ENCODE measurements at regions not wholly inside any gene's neighbourhood (a gene's known extent, or its start where the extent isn't known, plus 50 kb on each side); places are given as distances from the start of the nearest gene placed in this dataset.

GRCh38 chrX:83108278-83108677, 399.8 kb upstream of the POU3F4 start:
- no peaks in the 10 kb centered on the region for H3K36me3 ChIP-seq (ENCODE audit: control insufficient read depth in 1 of 2, insufficient read depth in 2 of 2, low read length in 2 of 2)
- no peak overlapping the region for H3K4me3 ChIP-seq (replicated peaks in 1 of 2; ENCODE audit: low read depth in 1 of 2, low read length in 2 of 2)
- intact Hi-C loops (cut with micrococcal nuclease), result no loop called here
- no peaks in the 10 kb centered on the region for H3K9me2 ChIP-seq (ENCODE audit: insufficient read depth)
- no peaks in the 10 kb centered on the region for H3K79me2 ChIP-seq (ENCODE audit: insufficient read depth, low read length)
- H3K27me3 ChIP-seq (ENCODE audit: insufficient read depth, low read length), result no peaks in the 10 kb centered on the region
- CTCF ChIA-PET, result no interaction called here
- no peaks in the 10 kb centered on the region for H3K4me1 ChIP-seq (ENCODE audit: control insufficient read depth in 1 of 2, insufficient read depth in 2 of 2, low read length in 2 of 2)
- TF ChIP-seq POLR2A (IDR thresholded peaks at IDR 0.05; ENCODE audit: borderline replicate concordance, extremely low read depth, insufficient read depth, insufficient read length) (no peak), SIN3A (IDR thresholded peaks at IDR 0.05; ENCODE audit: low read depth) (no peak), CTCF (IDR thresholded peaks at IDR 0.05 in 2 of 3, conservative IDR thresholded peaks at IDR 0.05 in 1 of 3; ENCODE audit: borderline replicate concordance in 1 of 3, insufficient read depth in 1 of 3, low read depth in 2 of 3, low read length in 2 of 3) (no peak), POLR2AphosphoS5 (IDR thresholded peaks at IDR 0.05; ENCODE audit: low read depth, low read length) (no peak), EZH2phosphoT487 (IDR thresholded peaks at IDR 0.05; ENCODE audit: borderline replicate concordance) (no peak), REST (IDR thresholded peaks at IDR 0.05; ENCODE audit: low read depth) (no peak), SRF (IDR thresholded peaks at IDR 0.05; ENCODE audit: low read depth) (no peak), CEBPB (IDR thresholded peaks at IDR 0.05; ENCODE audit: low read depth) (no peak), YY1 (IDR thresholded peaks at IDR 0.05; ENCODE audit: extremely low read depth, insufficient replicate concordance, low read depth, low read length) (no peak), MAX (IDR thresholded peaks at IDR 0.05) (no peak), SP1 (IDR thresholded peaks at IDR 0.05; ENCODE audit: low read depth) (no peak), ZBTB33 (IDR thresholded peaks at IDR 0.05; ENCODE audit: extremely low read depth, insufficient replicate concordance, low read length) (no peak)
- H4K20me1 ChIP-seq (ENCODE audit: insufficient read depth), result no peaks in the 10 kb centered on the region
- H3K9me3 ChIP-seq (ENCODE audit: control insufficient read depth in 1 of 2, insufficient read depth in 1 of 2, low read depth in 1 of 2, low read length in 2 of 2), result no peaks in the 10 kb centered on the region
- no peak overlapping the region for H3K9ac ChIP-seq (ENCODE audit: low read length)
- H3K27ac ChIP-seq (ENCODE audit: low read depth, low read length), result no peak overlapping the region
- H3K4me2 ChIP-seq (ENCODE audit: low read length), result no peak overlapping the region
- POLR2A ChIA-PET, result no interaction called here
- no peak for ATAC-seq
- RAD21 ChIA-PET (ENCODE audit: low non-redundant PET in 1 of 2, low total read pairs in 2 of 2, uncharacterized antibody in 2 of 2, unreplicated experiment in 2 of 2), result no interaction called here
- DNase-seq (ENCODE audit: low read depth, low spot score), result no peak
- no peak overlapping the region for H2AFZ ChIP-seq (ENCODE audit: low read depth, low read length, poor library complexity, severe bottlenecking)
- BruUV-seq (replicated peaks), result no TSS peak

Measured in HCT116 (cell line).